ENCODE measurements at regions not wholly inside any gene's neighbourhood (a gene's known extent, or its start where the extent isn't known, plus 50 kb on each side); places are given as distances from the start of the nearest gene placed in this dataset.

DNA sequence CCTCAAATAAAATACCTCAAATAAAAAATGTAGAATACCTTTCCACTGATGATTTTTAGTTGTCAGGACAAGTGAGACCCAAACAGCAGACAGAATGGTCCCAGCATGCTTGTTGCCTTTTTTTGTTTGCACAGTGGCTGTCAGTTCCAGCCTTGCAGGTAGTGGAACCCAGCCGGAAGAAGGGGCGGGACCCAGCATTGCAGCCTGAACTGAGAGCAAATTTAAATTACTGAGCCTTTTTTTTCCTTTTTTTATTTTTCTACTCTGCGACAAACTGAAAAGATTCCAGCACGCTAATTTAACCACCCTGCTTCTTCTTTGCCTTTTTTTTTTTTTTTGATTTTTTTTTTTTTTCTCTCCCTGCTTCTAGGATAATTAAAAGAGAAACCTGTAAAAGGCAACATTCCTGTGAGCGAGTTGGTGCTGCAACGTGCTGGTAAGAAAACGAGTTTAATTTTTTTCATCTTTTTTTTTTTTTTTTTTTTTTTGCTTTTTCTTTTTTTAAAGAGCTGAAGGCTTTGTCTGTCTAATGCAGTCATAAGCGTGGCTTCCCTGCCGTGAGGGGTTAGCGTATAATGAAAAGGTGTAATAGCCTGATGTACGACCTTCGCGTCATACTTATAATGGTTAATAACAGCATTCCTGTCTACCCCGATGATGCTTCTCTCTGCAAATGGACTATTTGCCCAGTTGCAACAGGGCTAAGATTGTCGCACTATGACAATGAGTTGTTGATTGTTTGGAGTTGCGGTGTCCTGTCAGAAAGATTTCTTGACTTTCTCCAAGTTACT is 555.3 kb upstream of the CELF2 start:
- ChIA-PET POLR2A (no interaction called here), CTCF (no interaction called here)
- DNase-seq (ENCODE audit: extremely low spot score): no peak
- TF ChIP-seq CTCF (IDR thresholded peaks at IDR 0.05; ENCODE audit: control extremely low read depth, extremely low read depth, low read depth, missing control alignments): no peak

DNA sequence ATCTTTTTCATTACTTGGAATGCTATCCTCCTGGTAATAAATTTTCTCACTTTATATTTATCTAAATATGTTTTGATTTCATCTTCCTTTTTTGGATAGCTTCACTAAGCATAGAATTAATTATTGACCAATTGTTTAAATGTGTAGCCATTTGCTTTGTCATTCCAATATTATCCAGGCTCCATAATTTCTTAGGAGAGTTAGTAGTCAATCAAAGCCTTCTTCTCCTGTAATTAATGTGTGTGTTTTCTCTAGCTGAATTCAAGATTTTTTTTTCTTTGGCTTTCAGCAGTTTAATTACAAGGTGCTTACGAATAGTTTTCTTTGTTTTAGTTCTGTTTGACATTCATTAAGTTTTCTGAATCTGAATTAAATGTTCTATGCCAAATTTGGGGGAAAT is 545.9 kb upstream of the CELF2 start:
- CTCF ChIA-PET: interaction anchor here (0.8 kb wide), 1 partner anchor 9 kb away, joined by 3 read pairs; no protein-coding TSS in a partner anchor
- TF ChIP-seq CTCF (IDR thresholded peaks at IDR 0.05; ENCODE audit: control extremely low read depth, extremely low read depth, low read depth, missing control alignments): no peak
- POLR2A ChIA-PET: no interaction called here
- no peak for DNase-seq (ENCODE audit: extremely low spot score)

GRCh38 chr10:10475812-10476211 is 541.9 kb upstream of the CELF2 start:
- ChIA-PET CTCF (no interaction called here), POLR2A (no interaction called here)
- DNase-seq (ENCODE audit: extremely low spot score): no peak
- no peak for TF ChIP-seq CTCF (IDR thresholded peaks at IDR 0.05; ENCODE audit: control extremely low read depth, extremely low read depth, low read depth, missing control alignments)

DNA sequence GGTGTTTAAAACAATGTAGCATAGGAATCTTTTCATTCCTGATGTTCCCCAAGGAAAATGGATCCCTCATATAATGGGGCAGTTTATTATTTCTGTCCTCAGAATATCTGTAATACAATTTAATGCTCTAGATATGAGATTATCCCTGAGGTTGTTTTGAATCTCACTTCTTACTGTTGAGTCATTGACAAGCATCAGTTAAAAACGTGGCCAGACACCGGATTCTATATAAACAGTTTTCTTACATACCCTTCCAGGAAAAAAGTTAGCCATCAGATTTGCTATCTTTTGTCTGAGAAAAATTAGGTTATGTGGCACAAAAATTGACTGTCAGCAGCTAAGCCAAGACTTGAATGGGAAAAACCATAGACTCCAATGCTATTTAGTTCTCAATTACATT is 539.8 kb upstream of the CELF2 start:
- no peak for DNase-seq (ENCODE audit: extremely low spot score)
- no peak for TF ChIP-seq CTCF (IDR thresholded peaks at IDR 0.05; ENCODE audit: control extremely low read depth, extremely low read depth, low read depth, missing control alignments)
- CTCF ChIA-PET: interaction anchor here (1.4 kb wide), 1 partner anchor 29 kb away, joined by 4 read pairs; no protein-coding TSS in a partner anchor
- POLR2A ChIA-PET: no interaction called here

GRCh38 chr10:10479465-10479864 is 538.2 kb upstream of the CELF2 start:
- ChIA-PET POLR2A (no interaction called here), CTCF (no interaction called here)

GRCh38 chr10:10482613-10483012 is 535.1 kb upstream of the CELF2 start:
- DNase-seq (ENCODE audit: extremely low spot score): no peak
- ChIA-PET CTCF (no interaction called here), POLR2A (no interaction called here)
- no peak for TF ChIP-seq CTCF (IDR thresholded peaks at IDR 0.05; ENCODE audit: control extremely low read depth, extremely low read depth, low read depth, missing control alignments)

More at GRCh38 chr10:10479465-10479864, 538.2 kb upstream of the CELF2 start:
- DNase-seq (ENCODE audit: extremely low spot score): no peak
- no peak for TF ChIP-seq CTCF (IDR thresholded peaks at IDR 0.05; ENCODE audit: control extremely low read depth, extremely low read depth, low read depth, missing control alignments)
